ENCODE measurements at regions not wholly inside any gene's neighbourhood (a gene's known extent, or its start where the extent isn't known, plus 50 kb on each side); places are given as distances from the start of the nearest gene placed in this dataset.
A peak's percentile ranks its signal among the peaks of the same experiment; 100 is the strongest.

- H3K9ac ChIP-seq (ENCODE audit: insufficient read depth in 1 of 2, low read depth in 2 of 2, low read length in 2 of 2), result peak overlapping the region in 1 of 2 experiments; percentile 76; a peak in 1 of 4 replicates
- no peak overlapping the region for H3K4me3 ChIP-seq
- in situ Hi-C loops (cut with MboI) (no loop called here), intact Hi-C loops (cut with micrococcal nuclease) (no loop called here)
- ATAC-seq (no peak), FAIRE-seq (no peak), DNase-seq (ENCODE audit: extremely low read depth in 1 of 4, low spot score in 3 of 4) (no peak)
- no peaks in the 10 kb centered on the region for H3K9me3 ChIP-seq (replicated peaks; ENCODE audit: control insufficient read depth, insufficient read depth, low read depth, low read length)
- H3K79me2 ChIP-seq (ENCODE audit: control insufficient read depth, insufficient read depth, low read length), result no peaks in the 10 kb centered on the region
- TF ChIP-seq CBFA2T3 (IDR thresholded peaks at IDR 0.05), result no peak
- TF ChIP-seq MYC (IDR thresholded peaks at IDR 0.05; ENCODE audit: low read depth, low read length), result no peak
- TF ChIP-seq MYC (CRISPR knock-in tag; IDR thresholded peaks at IDR 0.05; ENCODE audit: borderline replicate concordance, low read depth), result no peak
- no peak for TF ChIP-seq FOXJ3 (CRISPR knock-in tag; IDR thresholded peaks at IDR 0.05)
- no peak for TF ChIP-seq RBM22 (IDR thresholded peaks at IDR 0.05; ENCODE audit: low read depth, low read length, poor library complexity, severe bottlenecking)
- TF ChIP-seq ZMIZ1 (IDR thresholded peaks at IDR 0.05; ENCODE audit: low read depth in 2 of 2, low read length in 2 of 2), result no peak
- no peak overlapping the region for H2AFZ ChIP-seq (ENCODE audit: low read depth, low read length)
- H3K9me1 ChIP-seq (ENCODE audit: control insufficient read depth, insufficient read depth, low read length), result no peaks in the 10 kb centered on the region
- peaks cover 6 to 13% of the 10 kb centered on the region in 2 experiments; a peak in 3 of 5 replicates for H3K4me1 ChIP-seq (replicated peaks in 1 of 2; ENCODE audit: control insufficient read depth in 2 of 2, insufficient read depth in 2 of 2, low read length in 2 of 2)
- H3K27me3 ChIP-seq (ENCODE audit: control insufficient read depth in 2 of 2, insufficient read depth in 2 of 2, low read length in 2 of 2), result no peaks in the 10 kb centered on the region; a peak in 1 of 5 replicates
- WGBS (ENCODE audit: insufficient coverage, low coverage, missing lambda C conversion rate), result 53% methylated on average over 7 of the region's 7 CpGs
- H3K36me3 ChIP-seq (ENCODE audit: control insufficient read depth, insufficient read depth, low read length), result peaks cover 8% of the 10 kb centered on the region; the same call in 1 of the 3 replicates
- no peak overlapping the region for H3K27ac ChIP-seq (ENCODE audit: extremely low read depth, low read depth, low read length)
- ChIA-PET POLR2A (no interaction called here), CTCF (ENCODE audit: low intra/inter-chr PET ratio) (no interaction called here)
- H3K4me2 ChIP-seq (ENCODE audit: insufficient read depth, low read length), result no peak overlapping the region
- BruUV-seq (replicated peaks), result no TSS peak
- no peaks in the 10 kb centered on the region for H4K20me1 ChIP-seq (replicated peaks; ENCODE audit: control insufficient read depth, insufficient read depth, low read length)
Observed at GRCh38 chr18:23383494-23383893, 69.6 kb upstream of the RIOK3 start.

Data from K562 (cell line).